Suppressor macrophage treated with lipopolysaccharide for 1 hour (primary cell): ENCODE measurements at regions not wholly inside any gene's neighbourhood (a gene's known extent, or its start where the extent isn't known, plus 50 kb on each side); places are given as distances from the start of the nearest gene placed in this dataset.
"Not testable (repeated sequence)": the region's sequence is repeated elsewhere in the genome, so short reads cannot be mapped to it uniquely, and the experiment has no call there.

Experiments used
- DNase-seq, 3 donors: peaks; one replicate each; pipeline ENCODE4 v3.0.0-alpha.2; 2020 to 2022

GRCh38 chr3:106945435-106945834 lies 431.8 kb upstream of the CCDC54 start:
- no peak for DNase-seq

DNA sequence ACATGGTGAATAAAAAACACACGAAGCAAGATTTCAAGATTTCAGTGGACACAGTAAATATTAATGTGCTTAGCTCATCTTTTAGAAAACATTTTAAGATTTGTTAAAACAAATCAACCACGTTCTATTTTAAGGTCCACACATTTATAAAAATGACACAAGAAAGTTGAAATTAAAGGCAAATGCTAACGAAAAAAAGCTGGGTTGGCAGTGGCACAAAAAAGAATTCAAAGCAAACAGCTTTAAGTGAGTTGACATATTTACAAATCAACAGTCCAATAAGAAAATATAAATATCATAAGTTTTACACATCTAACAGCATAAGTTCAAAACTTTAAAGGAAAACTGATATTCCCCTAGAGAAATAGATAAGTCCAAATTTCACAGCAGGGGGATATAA lies 430.4 kb upstream of the CCDC54 start:
- no peak for DNase-seq

DNA sequence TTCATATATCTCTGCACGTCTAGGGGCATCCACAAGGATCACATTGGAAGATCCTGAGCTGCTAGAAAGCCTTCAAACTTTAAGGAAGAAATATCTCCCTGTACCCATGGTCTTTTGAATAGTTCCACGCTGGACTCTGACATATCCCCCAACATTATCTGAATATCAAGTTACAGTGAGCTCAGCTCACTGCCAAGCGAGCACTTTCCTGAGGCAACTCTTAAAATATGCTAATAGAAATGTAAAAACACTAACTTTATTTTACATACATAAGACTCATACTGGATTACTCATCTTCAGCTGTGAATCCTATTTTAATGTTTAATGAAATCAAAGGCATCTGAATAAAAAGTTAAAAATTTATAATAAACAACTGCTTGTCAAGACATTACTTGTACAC lies 420.2 kb upstream of the CCDC54 start:
- DNase-seq = no peak

DNA sequence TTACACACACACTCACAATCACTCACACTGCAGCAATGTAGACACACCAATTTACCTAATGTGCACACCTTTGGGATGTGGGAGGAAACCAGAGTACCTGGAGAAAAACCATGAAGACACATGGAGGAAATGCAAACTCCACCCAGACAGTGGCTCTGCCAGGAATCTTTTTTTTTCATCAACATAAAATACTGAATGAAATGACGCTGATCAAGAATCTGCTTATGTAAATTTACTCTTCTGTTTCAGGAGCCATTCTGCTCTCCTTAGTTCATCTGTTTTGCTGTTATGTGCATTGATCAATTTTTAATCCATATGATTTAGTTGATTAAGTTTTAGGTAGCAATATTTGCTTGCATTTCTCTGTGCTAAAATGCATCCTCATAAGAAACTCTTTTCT lies 414.2 kb upstream of the CCDC54 start:
- DNase-seq = no peak

- no peak for DNase-seq
Observed at GRCh38 chr3:106963442-106963841, 413.8 kb upstream of the CCDC54 start.

DNA sequence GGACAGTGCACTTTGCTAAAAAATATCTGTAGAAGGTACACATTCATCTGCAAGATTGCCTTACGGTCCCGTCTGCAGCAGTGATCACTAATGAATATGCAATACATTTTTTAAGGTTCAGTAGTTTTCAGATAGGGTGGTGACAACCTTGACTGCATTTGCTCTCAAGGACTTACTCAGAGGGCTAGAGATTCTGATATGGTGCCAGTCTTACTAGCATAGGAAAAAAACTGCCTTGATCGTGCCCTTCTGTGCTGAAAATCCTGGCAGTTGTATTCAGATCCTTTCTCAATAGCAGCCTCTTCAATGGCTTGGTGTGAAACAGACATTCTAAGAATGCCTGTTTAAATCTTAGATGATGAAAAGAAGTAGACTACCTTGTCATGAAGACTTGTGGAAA lies 411.9 kb upstream of the CCDC54 start:
- no peak for DNase-seq

DNA sequence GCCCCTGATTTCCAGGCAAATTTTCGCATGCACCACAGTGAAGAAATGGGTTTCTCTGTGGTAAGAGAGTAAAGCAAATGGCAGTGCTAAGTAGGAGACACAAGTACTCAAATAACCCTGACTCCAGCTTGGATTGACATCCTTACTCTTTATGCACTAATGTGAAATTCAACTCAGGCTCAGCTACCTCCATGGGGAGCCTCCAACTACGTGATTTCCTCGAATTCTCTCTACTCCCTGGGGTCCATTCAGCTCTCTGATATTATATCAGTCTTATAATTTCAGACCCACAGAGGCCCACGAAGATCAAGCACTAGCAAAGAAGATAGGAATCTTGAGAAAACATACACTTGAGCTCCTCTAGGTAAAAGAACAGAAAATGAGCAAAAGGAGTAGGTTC lies 407.6 kb upstream of the CCDC54 start:
- no peak for DNase-seq

- no peak for DNase-seq
Observed at GRCh38 chr3:106981392-106981791, 395.8 kb upstream of the CCDC54 start.

DNA sequence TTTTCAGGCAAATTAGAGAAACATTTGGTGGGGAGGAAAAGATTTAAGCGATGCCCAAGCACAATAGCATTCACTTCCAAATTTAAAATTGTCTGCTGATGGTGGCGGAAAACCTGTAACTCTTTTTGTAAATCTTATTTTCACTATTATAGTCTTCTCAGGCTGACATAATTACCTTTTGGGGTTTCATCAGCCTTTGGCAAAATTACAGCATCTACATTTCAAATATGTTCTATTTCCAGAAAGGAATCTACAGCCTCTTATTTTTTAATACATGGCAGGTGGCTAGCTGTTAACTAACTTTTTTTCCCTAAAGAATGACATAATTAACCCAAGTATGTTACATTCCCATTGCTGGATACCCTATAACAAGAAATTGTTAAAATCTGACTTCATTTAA lies 391.5 kb upstream of the CCDC54 start:
- DNase-seq = no peak

- DNase-seq = not testable (repeated sequence)
Observed at GRCh38 chr3:106998841-106999682, 378.2 kb upstream of the CCDC54 start.

GRCh38 chr3:107001635-107002034 lies 375.6 kb upstream of the CCDC54 start:
- no peak for DNase-seq

DNA sequence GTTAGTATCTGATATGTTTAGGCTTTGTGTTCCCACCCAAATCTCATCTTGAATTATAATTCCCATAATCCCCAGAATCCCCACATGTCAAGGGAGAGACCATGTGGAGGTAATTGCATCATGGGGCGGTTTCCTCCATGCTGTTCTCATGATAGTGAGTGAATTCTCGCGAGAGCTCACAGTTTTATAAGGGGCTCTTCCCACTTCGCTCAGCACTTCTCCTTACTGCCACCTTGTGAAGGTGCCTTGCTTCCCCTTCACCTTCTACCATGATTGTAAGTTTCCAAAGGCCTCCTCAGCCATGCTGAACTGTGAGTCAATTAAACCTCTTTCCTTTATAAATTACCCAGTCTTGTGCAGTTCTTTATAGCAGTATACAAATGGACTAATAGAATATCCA lies 371.9 kb upstream of the CCDC54 start:
- DNase-seq = not testable (repeated sequence)

DNA sequence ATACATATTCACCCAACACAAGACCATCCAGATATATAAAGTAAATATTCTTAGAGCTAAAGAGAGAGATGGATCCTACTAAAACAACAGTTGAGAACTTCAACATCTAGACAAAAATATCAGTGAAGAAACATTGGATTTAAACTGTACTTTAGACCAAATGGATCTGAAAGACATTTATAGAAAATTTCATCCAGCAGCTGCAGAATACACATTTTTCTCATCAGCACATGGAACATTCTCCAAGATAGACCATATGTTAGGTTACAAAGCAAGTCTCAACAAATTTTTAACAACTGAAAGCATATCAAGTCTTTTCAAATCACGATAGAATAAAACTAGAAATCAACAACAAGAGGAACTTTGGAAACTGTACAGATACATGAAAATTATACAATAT lies 369.0 kb upstream of the CCDC54 start:
- DNase-seq = no peak

DNA sequence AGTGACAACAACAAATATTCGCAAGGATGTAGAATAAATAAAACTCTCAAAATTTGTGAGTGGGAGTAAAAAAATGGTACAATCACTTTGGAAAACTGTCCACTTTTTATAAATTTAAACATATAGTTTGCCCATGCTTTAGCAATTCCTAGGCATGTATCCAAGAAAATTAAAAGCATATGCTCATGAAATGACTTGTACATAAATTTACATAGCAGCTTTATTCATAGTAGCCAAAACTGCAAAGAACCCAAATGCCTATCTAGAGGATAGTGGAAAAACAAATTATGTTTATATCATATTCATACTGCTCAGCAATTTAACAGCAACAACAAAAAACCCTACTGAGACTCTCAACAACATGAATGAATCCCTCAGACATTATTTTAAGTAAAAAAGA lies 363.6 kb upstream of the CCDC54 start:
- DNase-seq = no peak

- no peak for DNase-seq
Observed at GRCh38 chr3:107024551-107025026, 352.6 kb upstream of the CCDC54 start.

- no peak for DNase-seq
Observed at GRCh38 chr3:107025961-107026360, 351.3 kb upstream of the CCDC54 start.

- no peak for DNase-seq
Observed at GRCh38 chr3:107028086-107028485, 349.2 kb upstream of the CCDC54 start.

- DNase-seq = no peak
Observed at GRCh38 chr3:107028626-107029025, 348.6 kb upstream of the CCDC54 start.

- DNase-seq = no peak
Observed at GRCh38 chr3:107032111-107032510, 345.1 kb upstream of the CCDC54 start.

GRCh38 chr3:107034142-107034541 lies 343.1 kb upstream of the CCDC54 start:
- DNase-seq = no peak

- DNase-seq = no peak
Observed at GRCh38 chr3:107035176-107035575, 342.1 kb upstream of the CCDC54 start.

DNA sequence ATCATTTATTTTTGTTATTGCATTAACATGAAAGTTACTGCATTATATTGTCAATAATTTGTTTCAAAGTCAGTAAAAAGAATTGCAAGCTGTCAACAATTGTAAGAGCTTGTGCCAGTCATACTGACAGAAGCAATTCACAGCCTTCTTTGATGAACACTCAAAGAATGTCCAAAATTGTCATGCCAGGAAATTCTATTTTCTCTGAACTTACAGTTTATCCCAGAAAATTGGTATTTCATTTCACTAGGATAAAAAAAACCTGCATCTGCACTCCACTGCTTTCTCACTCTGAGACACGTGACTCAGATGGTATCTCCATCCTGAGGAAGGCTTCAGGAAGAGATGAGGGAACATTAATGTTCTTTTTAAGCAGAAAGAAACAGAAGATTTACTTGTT lies 332.6 kb upstream of the CCDC54 start:
- no peak for DNase-seq

DNA sequence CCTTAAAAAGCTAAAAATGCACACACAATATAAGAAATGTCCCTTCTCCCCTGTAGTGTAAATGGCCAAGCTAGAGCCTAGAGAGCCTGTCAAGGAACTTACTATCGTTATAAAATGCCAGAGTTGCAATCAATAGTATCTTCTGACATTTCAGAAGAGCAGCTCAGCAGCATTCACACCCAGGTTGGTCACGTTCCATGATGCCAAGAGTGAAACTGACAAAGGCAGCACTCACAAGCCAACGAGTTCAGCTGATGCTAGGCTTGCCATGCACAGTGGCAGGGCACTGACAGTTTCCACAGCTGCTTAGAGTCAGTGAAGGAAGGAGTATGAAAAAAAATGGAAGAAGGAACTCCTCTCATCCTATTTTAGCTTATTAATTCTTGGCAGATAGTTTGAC lies 331.4 kb upstream of the CCDC54 start:
- DNase-seq = no peak

DNA sequence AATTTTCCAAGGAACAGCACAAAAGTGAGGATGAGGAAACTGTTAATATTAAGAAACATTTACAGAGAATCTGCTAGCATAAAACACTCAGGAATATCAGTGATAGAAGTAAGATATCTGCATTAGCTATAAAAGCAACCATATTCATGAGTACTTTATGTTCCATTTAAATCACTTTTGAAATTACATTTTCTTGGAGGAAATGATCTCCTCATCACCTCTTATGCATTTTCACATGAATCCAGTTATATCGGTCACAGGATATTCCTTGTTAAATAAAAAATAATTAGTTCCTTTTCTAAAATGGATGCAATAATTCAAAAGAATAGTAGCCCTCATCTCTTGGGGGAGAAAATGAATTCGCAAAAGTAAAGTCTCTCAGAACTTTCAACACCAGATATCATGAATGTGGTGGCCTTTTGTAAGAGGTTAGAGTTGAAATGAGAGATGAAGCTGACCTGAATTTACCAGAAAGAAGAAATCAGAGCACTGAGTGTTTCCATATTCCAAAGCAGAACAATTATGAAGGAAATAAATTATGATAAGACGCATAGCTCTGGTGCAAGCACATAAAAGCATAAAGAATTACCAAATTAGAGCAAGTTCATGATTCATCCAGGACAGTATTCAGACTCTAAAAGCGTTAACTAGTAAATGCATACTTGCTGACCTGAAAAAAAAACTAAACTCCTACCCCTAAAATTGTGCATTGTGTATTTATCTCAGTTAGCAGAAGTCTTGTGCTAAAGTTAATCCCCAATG lies 321.9 kb upstream of the CCDC54 start:
- DNase-seq = no peak
